GM20000 (cell line): ENCODE measurements at regions not wholly inside any gene's neighbourhood (a gene's known extent, or its start where the extent isn't known, plus 50 kb on each side); places are given as distances from the start of the nearest gene placed in this dataset.
"Not testable (repeated sequence)": the region's sequence is repeated elsewhere in the genome, so short reads cannot be mapped to it uniquely, and the experiment has no call there.

Experiments
- DNase-seq: peaks from one replicate; pipeline ENCODE4 v3.0.0; 2012; ENCODE audit warnings: low spot score
- CTCF ChIP-seq: IDR thresholded peaks from 2 replicates; pipeline ENCODE4 v1.5.1; 2012; ENCODE audit warnings: mild to moderate bottlenecking, control low read depth; ENCODE audit errors: extremely low read depth, missing control alignments

- DNase-seq, result no peak
- TF ChIP-seq CTCF, result no peak
These were observed 79.9 kb upstream of the FOXI2 start for GRCh38 chr10:127657056-127657455.

GRCh38 chr10:127676430-127676829, 60.6 kb upstream of the FOXI2 start:
- not testable (repeated sequence) for DNase-seq

GRCh38 chr10:127678091-127678490, 58.9 kb upstream of the FOXI2 start:
- DNase-seq, result no peak
- TF ChIP-seq CTCF, result no peak

GRCh38 chr10:127679642-127680255, 57.2 kb upstream of the FOXI2 start:
- DNase-seq, result no peak
- TF ChIP-seq CTCF, result no peak
